Transverse colon (tissue), 4 donors: ENCODE measurements at regions not wholly inside any gene's neighbourhood (a gene's known extent, or its start where the extent isn't known, plus 50 kb on each side); places are given as distances from the start of the nearest gene placed in this dataset.

Experiments
- CTCF ChIP-seq, 5 experiments: fragments of 200-600 bp in 3 of 5; fragments of 450-650 bp in 2 of 5; sonication (generic) in 3 of 5; IDR thresholded peaks; 1 replicate in 2 of 5; 2 replicates in 3 of 5; pipeline ENCODE4 v1.5.1; 2016 to 2017; ENCODE audit warnings: antibody characterized with exemption in 5 of 5, inconsistent platforms in 3 of 5, mild to moderate bottlenecking in 2 of 5, moderate library complexity in 1 of 5
- POLR2AphosphoS5 ChIP-seq, 3 donors: sonication (generic); formaldehyde crosslinking; IDR thresholded peaks; one replicate each; pipeline ENCODE4 v1.6.1; 2016; ENCODE audit warnings: antibody characterized with exemption in 3 of 3

GRCh38 chr3:145326666-145327065 lies 834.3 kb downstream of the PLOD2 start:
- TF ChIP-seq POLR2AphosphoS5 (IDR thresholded peaks at IDR 0.05) (no peak), CTCF (IDR thresholded peaks at IDR 0.05) (no peak)
